ENCODE measurements at regions not wholly inside any gene's neighbourhood (a gene's known extent, or its start where the extent isn't known, plus 50 kb on each side); places are given as distances from the start of the nearest gene placed in this dataset.

- TF ChIP-seq EP300 (IDR thresholded peaks at IDR 0.05; ENCODE audit: borderline replicate concordance) (no peak), REST (IDR thresholded peaks at IDR 0.05; ENCODE audit: low read depth) (no peak), FOXM1 (IDR thresholded peaks at IDR 0.05; ENCODE audit: borderline replicate concordance, low read depth) (no peak), USF1 (IDR thresholded peaks at IDR 0.05) (no peak), YY1 (IDR thresholded peaks at IDR 0.05; ENCODE audit: low read depth) (no peak), CREB1 (IDR thresholded peaks at IDR 0.05; ENCODE audit: low read depth) (no peak), TAF1 (IDR thresholded peaks at IDR 0.05; ENCODE audit: low read depth) (no peak), CEBPB (IDR thresholded peaks at IDR 0.05) (no peak), MAX (IDR thresholded peaks at IDR 0.05) (no peak), NFIC (IDR thresholded peaks at IDR 0.05) (no peak), ZBTB7A (IDR thresholded peaks at IDR 0.05; ENCODE audit: low read depth) (no peak), TCF12 (IDR thresholded peaks at IDR 0.05; ENCODE audit: low read depth) (no peak), TEAD4 (IDR thresholded peaks at IDR 0.05) (no peak), EGR1 (IDR thresholded peaks at IDR 0.05) (no peak), RAD21 (IDR thresholded peaks at IDR 0.05; ENCODE audit: low read depth) (no peak)
These were observed 302.2 kb downstream of the DIRAS2 start for GRCh38 chr9:90340421-90340820.

- TF ChIP-seq CREB1 (IDR thresholded peaks at IDR 0.05; ENCODE audit: low read depth) (no peak), NFIC (IDR thresholded peaks at IDR 0.05) (no peak), YY1 (IDR thresholded peaks at IDR 0.05; ENCODE audit: low read depth) (no peak), EP300 (IDR thresholded peaks at IDR 0.05; ENCODE audit: borderline replicate concordance) (no peak), MAX (IDR thresholded peaks at IDR 0.05) (no peak)
These were observed 300.0 kb downstream of the DIRAS2 start for GRCh38 chr9:90342607-90343006.

- no peak for TF ChIP-seq CEBPB (IDR thresholded peaks at IDR 0.05)
- TF ChIP-seq EP300 (IDR thresholded peaks at IDR 0.05; ENCODE audit: borderline replicate concordance), result no peak
- peak; percentile 86 for TF ChIP-seq REST (IDR thresholded peaks at IDR 0.05; ENCODE audit: low read depth)
- TF ChIP-seq TEAD4 (IDR thresholded peaks at IDR 0.05), result no peak
These were observed 299.3 kb downstream of the DIRAS2 start for GRCh38 chr9:90343366-90343765.

- TF ChIP-seq MAX (IDR thresholded peaks at IDR 0.05), result no peak
- TF ChIP-seq CEBPB (IDR thresholded peaks at IDR 0.05), result no peak
- peak; percentile 33; the same call in 1 of the 2 replicates for TF ChIP-seq EP300 (IDR thresholded peaks at IDR 0.05; ENCODE audit: borderline replicate concordance)
- TF ChIP-seq TAF1 (IDR thresholded peaks at IDR 0.05; ENCODE audit: low read depth), result no peak
- no peak for TF ChIP-seq NFIC (IDR thresholded peaks at IDR 0.05)
- TF ChIP-seq RAD21 (IDR thresholded peaks at IDR 0.05; ENCODE audit: low read depth), result no peak
- no peak for TF ChIP-seq YY1 (IDR thresholded peaks at IDR 0.05; ENCODE audit: low read depth)
- peak; percentile 87 for TF ChIP-seq TEAD4 (IDR thresholded peaks at IDR 0.05)
- TF ChIP-seq FOXM1 (IDR thresholded peaks at IDR 0.05; ENCODE audit: borderline replicate concordance, low read depth), result peak; percentile 22; the same call in 1 of the 2 replicates
These were observed 298.6 kb downstream of the DIRAS2 start for GRCh38 chr9:90343991-90344390.

GRCh38 chr9:90365666-90366065, 277.0 kb downstream of the DIRAS2 start:
- TF ChIP-seq EP300 (IDR thresholded peaks at IDR 0.05; ENCODE audit: borderline replicate concordance) (no peak), YY1 (IDR thresholded peaks at IDR 0.05; ENCODE audit: low read depth) (no peak), TAF1 (IDR thresholded peaks at IDR 0.05; ENCODE audit: low read depth) (no peak), ZBTB7A (IDR thresholded peaks at IDR 0.05; ENCODE audit: low read depth) (no peak), EGR1 (IDR thresholded peaks at IDR 0.05) (no peak), TEAD4 (IDR thresholded peaks at IDR 0.05) (no peak), USF1 (IDR thresholded peaks at IDR 0.05) (no peak)

GRCh38 chr9:90368241-90368640, 274.4 kb downstream of the DIRAS2 start:
- TF ChIP-seq TCF12 (IDR thresholded peaks at IDR 0.05; ENCODE audit: low read depth) (no peak), CEBPB (IDR thresholded peaks at IDR 0.05) (no peak)

- TF ChIP-seq EP300 (IDR thresholded peaks at IDR 0.05; ENCODE audit: borderline replicate concordance) (no peak), TEAD4 (IDR thresholded peaks at IDR 0.05) (no peak), FOXM1 (IDR thresholded peaks at IDR 0.05; ENCODE audit: borderline replicate concordance, low read depth) (no peak), EGR1 (IDR thresholded peaks at IDR 0.05) (no peak), NFIC (IDR thresholded peaks at IDR 0.05) (no peak), RAD21 (IDR thresholded peaks at IDR 0.05; ENCODE audit: low read depth) (no peak), YY1 (IDR thresholded peaks at IDR 0.05; ENCODE audit: low read depth) (no peak), REST (IDR thresholded peaks at IDR 0.05; ENCODE audit: low read depth) (no peak)
These were observed 273.7 kb downstream of the DIRAS2 start for GRCh38 chr9:90368928-90369327.
